ENCODE measurements at regions not wholly inside any gene's neighbourhood (a gene's known extent, or its start where the extent isn't known, plus 50 kb on each side); places are given as distances from the start of the nearest gene placed in this dataset.

GRCh38 chr12:42933461-42934081, 344.0 kb upstream of the PRICKLE1 start:
- TF ChIP-seq CTCF (IDR thresholded peaks at IDR 0.05), result no peak
- no peak for TF ChIP-seq POLR2AphosphoS5 (IDR thresholded peaks at IDR 0.05)
- no peak for TF ChIP-seq POLR2A (IDR thresholded peaks at IDR 0.05)
